ENCODE measurements at regions not wholly inside any gene's neighbourhood (a gene's known extent, or its start where the extent isn't known, plus 50 kb on each side); places are given as distances from the start of the nearest gene placed in this dataset.

DNA sequence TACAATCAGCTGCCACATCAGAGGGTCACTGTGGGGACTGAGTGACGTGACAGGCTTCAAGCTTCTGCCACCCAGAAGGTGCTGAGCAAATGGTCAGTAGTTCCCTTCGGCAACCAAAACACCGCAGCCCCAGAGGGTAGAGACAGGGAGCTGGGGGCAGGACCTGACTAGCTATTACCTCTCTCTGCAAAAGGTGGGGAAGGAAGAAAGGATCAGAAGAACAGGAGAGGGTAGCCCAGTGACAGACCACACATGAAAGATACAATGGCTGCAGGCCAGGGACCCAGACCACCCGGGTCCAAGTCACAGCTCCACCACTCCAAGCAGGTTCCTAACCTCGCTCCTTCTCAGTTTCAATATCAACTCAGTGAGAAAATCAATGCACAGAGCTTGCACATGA is 377.1 kb downstream of the NPHP4 start:
- Mint-ChIP-seq H3K4me1 (peaks cover 14% of the 10 kb centered on the region), H3K9me3 (peaks cover 2% of the 10 kb centered on the region), H3K36me3 (no peaks in the 10 kb centered on the region), H3K27me3 (ENCODE audit: insufficient read depth, low read depth) (peaks cover 6% of the 10 kb centered on the region), H3K27ac (no peak overlapping the region), H3K4me3 (no peak overlapping the region)
- Histone ChIP-seq H3K4me3 (no peak overlapping the region), H3K36me3 (no peaks in the 10 kb centered on the region), H4K20me1 (ENCODE audit: low read depth) (no peaks in the 10 kb centered on the region), H3K27me3 (no peaks in the 10 kb centered on the region), H3K9ac (no peak overlapping the region), H3K79me2 (ENCODE audit: low read depth) (no peaks in the 10 kb centered on the region), H3K27ac (no peak overlapping the region), H3K9me3 (ENCODE audit: low read depth) (no peaks in the 10 kb centered on the region), H3K4me2 (no peak overlapping the region), H3F3A (ENCODE audit: low read depth) (no peaks in the 10 kb centered on the region), H3K4me1 (no peaks in the 10 kb centered on the region), H2AFZ (replicated peaks) (no peak overlapping the region)
- TF ChIP-seq EZH2phosphoT487 (IDR thresholded peaks at IDR 0.05), result no peak
- TF ChIP-seq EZH2 (IDR thresholded peaks at IDR 0.05), result no peak
- TF ChIP-seq, protein P1, sequence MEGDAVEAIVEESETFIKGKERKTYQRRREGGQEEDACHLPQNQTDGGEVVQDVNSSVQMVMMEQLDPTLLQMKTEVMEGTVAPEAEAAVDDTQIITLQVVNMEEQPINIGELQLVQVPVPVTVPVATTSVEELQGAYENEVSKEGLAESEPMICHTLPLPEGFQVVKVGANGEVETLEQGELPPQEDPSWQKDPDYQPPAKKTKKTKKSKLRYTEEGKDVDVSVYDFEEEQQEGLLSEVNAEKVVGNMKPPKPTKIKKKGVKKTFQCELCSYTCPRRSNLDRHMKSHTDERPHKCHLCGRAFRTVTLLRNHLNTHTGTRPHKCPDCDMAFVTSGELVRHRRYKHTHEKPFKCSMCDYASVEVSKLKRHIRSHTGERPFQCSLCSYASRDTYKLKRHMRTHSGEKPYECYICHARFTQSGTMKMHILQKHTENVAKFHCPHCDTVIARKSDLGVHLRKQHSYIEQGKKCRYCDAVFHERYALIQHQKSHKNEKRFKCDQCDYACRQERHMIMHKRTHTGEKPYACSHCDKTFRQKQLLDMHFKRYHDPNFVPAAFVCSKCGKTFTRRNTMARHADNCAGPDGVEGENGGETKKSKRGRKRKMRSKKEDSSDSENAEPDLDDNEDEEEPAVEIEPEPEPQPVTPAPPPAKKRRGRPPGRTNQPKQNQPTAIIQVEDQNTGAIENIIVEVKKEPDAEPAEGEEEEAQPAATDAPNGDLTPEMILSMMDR (IDR thresholded peaks at IDR 0.05), result no peak
- DNase-seq (ENCODE audit: low spot score), result no peak

DNA sequence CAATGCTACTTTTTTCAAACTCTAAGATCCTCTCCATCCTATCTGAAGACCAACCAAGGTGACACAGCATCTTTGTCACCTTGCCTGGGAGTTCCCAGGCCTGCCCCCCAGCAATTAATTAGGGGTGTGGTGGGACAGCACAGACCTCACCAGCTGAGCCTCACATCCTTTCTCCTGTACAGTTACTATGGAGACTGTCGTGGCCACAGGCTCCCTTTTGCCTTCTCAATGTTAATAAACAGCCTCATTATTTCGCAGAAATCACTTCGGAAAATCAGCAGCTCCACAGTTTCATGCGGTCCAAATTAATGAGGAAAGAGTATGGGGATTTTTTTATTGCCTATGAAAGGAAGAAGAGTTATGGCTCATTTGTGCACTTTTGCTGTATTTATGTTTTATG is 378.3 kb downstream of the NPHP4 start:
- Histone ChIP-seq H3K79me2 (ENCODE audit: low read depth) (no peaks in the 10 kb centered on the region), H3K36me3 (no peaks in the 10 kb centered on the region), H3K27me3 (no peaks in the 10 kb centered on the region), H3K9ac (no peak overlapping the region), H3F3A (ENCODE audit: low read depth) (no peaks in the 10 kb centered on the region), H3K27ac (no peak overlapping the region), H3K4me2 (no peak overlapping the region), H3K4me1 (no peaks in the 10 kb centered on the region), H3K4me3 (no peak overlapping the region), H3K9me3 (ENCODE audit: low read depth) (no peaks in the 10 kb centered on the region), H2AFZ (replicated peaks) (no peak overlapping the region), H4K20me1 (ENCODE audit: low read depth) (no peaks in the 10 kb centered on the region)
- H3K9me3 Mint-ChIP-seq, result peaks cover 2% of the 10 kb centered on the region
- H3K4me1 Mint-ChIP-seq, result peaks cover 11% of the 10 kb centered on the region
- no peak overlapping the region for H3K27ac Mint-ChIP-seq
- peaks cover 3% of the 10 kb centered on the region for H3K27me3 Mint-ChIP-seq (ENCODE audit: insufficient read depth, low read depth)
- TF ChIP-seq EZH2 (IDR thresholded peaks at IDR 0.05) (no peak), EZH2phosphoT487 (IDR thresholded peaks at IDR 0.05) (no peak)
- TF ChIP-seq, protein P1 (IDR thresholded peaks at IDR 0.05), result no peak
- H3K4me3 Mint-ChIP-seq, result no peak overlapping the region
- no peak for DNase-seq (ENCODE audit: low spot score)
- no peaks in the 10 kb centered on the region for H3K36me3 Mint-ChIP-seq

DNA sequence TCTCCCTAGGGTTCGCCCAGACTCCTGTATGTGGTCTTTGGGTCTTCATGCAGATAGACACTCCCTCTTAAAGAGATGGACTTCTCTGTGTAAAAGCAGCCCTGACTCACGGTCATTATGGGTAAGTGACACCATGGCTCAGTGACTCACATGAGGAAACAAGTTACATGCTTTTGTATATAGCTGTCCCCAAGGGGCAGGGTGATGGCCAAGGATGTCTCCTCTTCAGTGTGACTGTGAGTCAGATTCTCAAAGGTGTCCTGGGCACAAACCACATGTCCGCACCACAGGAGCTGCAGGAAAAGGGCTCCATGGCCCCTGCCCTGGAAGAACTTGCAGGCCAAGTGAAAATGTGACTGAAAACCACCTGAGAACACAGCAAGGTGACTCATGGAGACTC is 380.4 kb downstream of the NPHP4 start:
- Histone ChIP-seq H3K79me2 (ENCODE audit: low read depth) (no peaks in the 10 kb centered on the region), H3K4me1 (no peaks in the 10 kb centered on the region), H3K27me3 (no peaks in the 10 kb centered on the region), H3K4me2 (no peak overlapping the region), H3K9me3 (ENCODE audit: low read depth) (no peaks in the 10 kb centered on the region), H4K20me1 (ENCODE audit: low read depth) (no peaks in the 10 kb centered on the region), H3K27ac (no peak overlapping the region), H3K4me3 (no peak overlapping the region), H2AFZ (replicated peaks) (no peak overlapping the region), H3K9ac (no peak overlapping the region), H3K36me3 (no peaks in the 10 kb centered on the region), H3F3A (ENCODE audit: low read depth) (no peaks in the 10 kb centered on the region)
- no peak for DNase-seq (ENCODE audit: low spot score)
- H3K27ac Mint-ChIP-seq, result no peak overlapping the region
- H3K9me3 Mint-ChIP-seq, result peaks cover 2% of the 10 kb centered on the region
- H3K4me3 Mint-ChIP-seq, result no peak overlapping the region
- peaks cover 3% of the 10 kb centered on the region for H3K27me3 Mint-ChIP-seq (ENCODE audit: insufficient read depth, low read depth)
- TF ChIP-seq, protein P1 (IDR thresholded peaks at IDR 0.05), result no peak
- no peak for TF ChIP-seq EZH2phosphoT487 (IDR thresholded peaks at IDR 0.05)
- no peak for TF ChIP-seq EZH2 (IDR thresholded peaks at IDR 0.05)
- H3K36me3 Mint-ChIP-seq, result no peaks in the 10 kb centered on the region
- H3K4me1 Mint-ChIP-seq, result no peaks in the 10 kb centered on the region

Data from neural progenitor cell (in vitro differentiated cells).